ENCODE measurements at regions not wholly inside any gene's neighbourhood (a gene's known extent, or its start where the extent isn't known, plus 50 kb on each side); places are given as distances from the start of the nearest gene placed in this dataset.

- Histone ChIP-seq H3K27ac (ENCODE audit: low read length) (no peak overlapping the region), H3K9me3 (ENCODE audit: control insufficient read depth, insufficient read depth, low read length) (no peaks in the 10 kb centered on the region), H3K36me3 (ENCODE audit: control insufficient read depth, insufficient read depth, low read length) (no peaks in the 10 kb centered on the region), H3K4me3 (ENCODE audit: low read length) (no peak overlapping the region), H3K4me1 (ENCODE audit: control insufficient read depth, insufficient read depth, low read length) (no peaks in the 10 kb centered on the region), H3K27me3 (ENCODE audit: control insufficient read depth, insufficient read depth, low read length) (peaks cover 17% of the 10 kb centered on the region)
- intact Hi-C loops (cut with micrococcal nuclease) = no loop called here
- DNase-seq (no peak), ATAC-seq (no peak)
- H3K27ac Mint-ChIP-seq = no peak overlapping the region
- WGBS (ENCODE audit: insufficient coverage) = 56% methylated on average over 3 of the region's 3 CpGs
- peaks cover 0 to 5% of the 10 kb centered on the region in 2 donors for H3K4me1 Mint-ChIP-seq
- no peak for TF ChIP-seq CTCF (IDR thresholded peaks at IDR 0.05)
- no peaks in the 10 kb centered on the region for H3K36me3 Mint-ChIP-seq
- H3K4me3 Mint-ChIP-seq = no peak overlapping the region
- peaks cover 31 to 34% of the 10 kb centered on the region in 2 donors for H3K27me3 Mint-ChIP-seq (ENCODE audit: low read depth in 2 of 2)
- no peaks in the 10 kb centered on the region for H3K9me3 Mint-ChIP-seq
Measured at GRCh38 chr1:30812076-30812475, 54.5 kb upstream of the LAPTM5 start.

GRCh38 chr1:30811187-30811586 is 53.6 kb upstream of the LAPTM5 start:
- no peak overlapping the region for H3K27ac Mint-ChIP-seq
- Histone ChIP-seq H3K27me3 (ENCODE audit: control insufficient read depth, insufficient read depth, low read length) (peaks cover 13% of the 10 kb centered on the region), H3K9me3 (ENCODE audit: control insufficient read depth, insufficient read depth, low read length) (no peaks in the 10 kb centered on the region), H3K4me3 (ENCODE audit: low read length) (no peak overlapping the region), H3K36me3 (ENCODE audit: control insufficient read depth, insufficient read depth, low read length) (no peaks in the 10 kb centered on the region), H3K27ac (ENCODE audit: low read length) (no peak overlapping the region), H3K4me1 (ENCODE audit: control insufficient read depth, insufficient read depth, low read length) (no peaks in the 10 kb centered on the region)
- H3K27me3 Mint-ChIP-seq (ENCODE audit: low read depth in 2 of 2) = peaks cover 27 to 40% of the 10 kb centered on the region in 2 donors
- ATAC-seq (no peak), DNase-seq (no peak)
- H3K4me1 Mint-ChIP-seq = peaks cover 0 to 5% of the 10 kb centered on the region in 2 donors
- H3K4me3 Mint-ChIP-seq = no peak overlapping the region
- no peaks in the 10 kb centered on the region for H3K9me3 Mint-ChIP-seq
- no peak for TF ChIP-seq CTCF (IDR thresholded peaks at IDR 0.05)
- intact Hi-C loops (cut with micrococcal nuclease) = no loop called here
- H3K36me3 Mint-ChIP-seq = no peaks in the 10 kb centered on the region

DNA sequence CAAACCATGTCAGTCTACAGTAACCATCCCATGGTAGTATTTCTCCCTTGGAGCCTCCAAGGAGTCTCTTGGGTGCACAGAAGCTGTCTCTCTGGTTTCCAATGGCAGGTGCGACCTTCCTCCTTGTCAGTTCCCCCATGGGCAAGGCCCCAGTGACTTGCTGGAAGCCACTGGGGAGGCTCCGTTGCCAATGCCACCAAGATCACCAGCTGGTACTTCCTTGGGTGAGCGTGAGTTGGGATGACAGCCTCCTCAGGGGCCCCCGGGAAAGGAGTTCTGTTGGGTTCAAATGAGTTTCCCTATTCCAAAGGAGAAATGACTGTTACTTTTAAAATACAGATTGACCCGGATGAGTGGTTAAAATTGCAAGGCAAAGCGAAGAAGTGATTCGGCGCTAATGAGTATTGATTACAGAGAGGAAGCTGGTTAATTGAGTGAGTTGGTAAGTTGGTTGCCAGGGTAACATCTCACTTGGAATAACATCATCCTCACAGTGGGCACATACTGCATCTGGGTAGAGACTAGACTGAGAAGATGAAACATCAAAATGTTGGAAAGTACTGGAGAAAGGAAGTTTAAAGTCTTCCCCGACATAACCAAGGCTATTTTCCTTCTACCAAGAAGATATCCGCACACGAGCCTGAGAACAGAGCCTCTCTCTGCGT is 53.0 kb upstream of the LAPTM5 start:
- Mint-ChIP-seq H3K9me3 (no peaks in the 10 kb centered on the region), H3K36me3 (no peaks in the 10 kb centered on the region), H3K4me1 (peaks cover 0 to 5% of the 10 kb centered on the region in 2 donors), H3K27ac (no peak overlapping the region), H3K4me3 (no peak overlapping the region), H3K27me3 (ENCODE audit: low read depth in 2 of 2) (peaks cover 32 to 46% of the 10 kb centered on the region in 2 donors)
- ATAC-seq (no peak), DNase-seq (no peak)
- Histone ChIP-seq H3K36me3 (ENCODE audit: control insufficient read depth, insufficient read depth, low read length) (no peaks in the 10 kb centered on the region), H3K27me3 (ENCODE audit: control insufficient read depth, insufficient read depth, low read length) (peaks cover 12% of the 10 kb centered on the region), H3K4me1 (ENCODE audit: control insufficient read depth, insufficient read depth, low read length) (no peaks in the 10 kb centered on the region), H3K9me3 (ENCODE audit: control insufficient read depth, insufficient read depth, low read length) (no peaks in the 10 kb centered on the region), H3K27ac (ENCODE audit: low read length) (no peak overlapping the region), H3K4me3 (ENCODE audit: low read length) (no peak overlapping the region)
- WGBS (ENCODE audit: insufficient coverage) = 82% methylated on average over 12 of the region's 12 CpGs
- no peak for TF ChIP-seq CTCF (IDR thresholded peaks at IDR 0.05)
- intact Hi-C loops (cut with micrococcal nuclease) = no loop called here
